Activated T-helper 17 cell treated with anti-CD3 and anti-CD28 coated beads, Interleukin-2, amount 50 U/mL, for 72 hours (primary cell): ENCODE measurements at regions not wholly inside any gene's neighbourhood (a gene's known extent, or its start where the extent isn't known, plus 50 kb on each side); places are given as distances from the start of the nearest gene placed in this dataset.

Source experiments
- ATAC-seq: fragments of 150-1000 bp; cut with Tn5 transposase; replicated peaks from 2 replicates; pipeline ENCODE4 v1.10.0; 2021; ENCODE audit warnings: mild to moderate bottlenecking, moderate library complexity
- H3K27ac Mint-ChIP-seq: one replicate; pipeline ENCODE4 v1.8.0; 2022; ENCODE audit warnings: mixed read lengths
- H3K27me3 Mint-ChIP-seq: one replicate; pipeline ENCODE4 v1.8.0; 2022; ENCODE audit warnings: mixed read lengths
- H3K36me3 Mint-ChIP-seq: one replicate; pipeline ENCODE4 v1.8.0; 2022; ENCODE audit warnings: low read depth, mild to moderate bottlenecking, mixed read lengths
- H3K4me1 Mint-ChIP-seq: one replicate; pipeline ENCODE4 v1.8.0; 2022; ENCODE audit warnings: mixed read lengths
- H3K4me3 Mint-ChIP-seq: one replicate; pipeline ENCODE4 v1.8.0; 2022; ENCODE audit warnings: mild to moderate bottlenecking, mixed read lengths
- H3K9me3 Mint-ChIP-seq: one replicate; pipeline ENCODE4 v1.8.0; 2022; ENCODE audit warnings: mixed read lengths

- Mint-ChIP-seq H3K27ac (no peak overlapping the region), H3K27me3 (peaks cover 14% of the 10 kb centered on the region)
Observed at GRCh38 chr1:221405146-221405545, 336.7 kb downstream of the DUSP10 start.

DNA sequence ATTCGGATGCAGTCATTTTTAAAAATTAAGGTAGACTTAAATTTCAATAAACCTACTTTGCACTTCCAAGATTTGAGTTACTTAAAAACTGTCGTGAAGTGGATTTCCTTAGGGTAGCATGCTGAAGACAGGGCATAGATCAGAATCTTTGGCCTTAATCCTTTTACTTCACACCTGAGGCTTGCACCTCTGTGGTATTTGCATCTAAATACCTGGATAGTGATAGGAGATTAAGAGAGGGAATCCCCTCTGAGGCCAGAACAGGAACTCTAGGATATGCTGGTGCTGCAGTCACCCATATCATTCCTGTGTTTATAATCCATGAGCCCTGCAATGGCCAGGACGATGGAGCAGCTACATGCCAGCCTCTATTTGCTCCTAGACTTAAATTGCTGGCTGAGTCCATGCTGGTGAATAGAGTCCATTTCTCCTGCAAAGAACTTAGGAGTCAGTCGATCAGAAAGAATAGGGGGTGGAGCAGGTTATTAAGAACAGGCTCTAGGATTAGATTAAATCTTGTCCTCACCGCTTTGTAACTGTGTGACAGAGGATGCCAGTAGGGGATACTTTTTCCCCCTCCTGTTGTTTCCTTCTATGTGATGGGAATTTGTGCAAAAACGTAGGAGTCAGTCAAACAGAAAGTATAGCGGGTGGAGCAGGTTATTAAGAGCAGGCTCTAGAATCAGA is 333.6 kb downstream of the DUSP10 start:
- H3K27me3 Mint-ChIP-seq, result peaks cover 21% of the 10 kb centered on the region
- H3K36me3 Mint-ChIP-seq, result no peaks in the 10 kb centered on the region
- no peak overlapping the region for H3K27ac Mint-ChIP-seq
- no peaks in the 10 kb centered on the region for H3K9me3 Mint-ChIP-seq
- H3K4me3 Mint-ChIP-seq, result no peak overlapping the region
- H3K4me1 Mint-ChIP-seq, result no peaks in the 10 kb centered on the region
- no peak for ATAC-seq

More at GRCh38 chr1:221405146-221405545, 336.7 kb downstream of the DUSP10 start:
- no peak for ATAC-seq
- no peak overlapping the region for H3K4me3 Mint-ChIP-seq
- no peaks in the 10 kb centered on the region for H3K36me3 Mint-ChIP-seq
- no peaks in the 10 kb centered on the region for H3K4me1 Mint-ChIP-seq
- no peaks in the 10 kb centered on the region for H3K9me3 Mint-ChIP-seq

GRCh38 chr1:221411283-221411682 is 330.6 kb downstream of the DUSP10 start:
- Mint-ChIP-seq H3K36me3 (no peaks in the 10 kb centered on the region), H3K4me1 (no peaks in the 10 kb centered on the region), H3K27ac (no peak overlapping the region), H3K27me3 (peaks cover 31% of the 10 kb centered on the region), H3K4me3 (no peak overlapping the region), H3K9me3 (no peaks in the 10 kb centered on the region)
- ATAC-seq, result no peak

GRCh38 chr1:221414772-221415539 is 326.9 kb downstream of the DUSP10 start:
- Mint-ChIP-seq H3K36me3 (no peaks in the 10 kb centered on the region), H3K27me3 (peaks cover 20% of the 10 kb centered on the region)
- ATAC-seq, result no peak

DNA sequence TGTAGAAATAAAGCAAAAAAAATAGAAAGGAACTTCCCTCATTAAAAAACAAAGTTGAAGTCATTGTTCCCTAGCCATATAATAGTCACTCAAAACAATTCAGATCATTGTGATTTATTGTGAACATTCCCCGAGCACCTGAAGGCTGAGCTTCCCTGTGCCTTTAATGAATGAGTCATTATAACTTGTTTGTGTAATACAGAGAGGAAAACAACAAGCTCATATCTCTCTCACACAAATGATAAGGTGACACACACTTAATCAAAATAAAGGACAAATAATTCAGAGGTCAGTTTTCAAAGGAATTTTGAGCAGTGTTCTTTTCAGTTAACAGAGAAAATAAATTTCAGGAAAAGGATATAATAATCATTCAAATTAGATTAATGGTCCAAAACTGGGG is 326.2 kb downstream of the DUSP10 start:
- Mint-ChIP-seq H3K9me3 (no peaks in the 10 kb centered on the region), H3K27me3 (peaks cover 15% of the 10 kb centered on the region), H3K36me3 (no peaks in the 10 kb centered on the region), H3K27ac (no peak overlapping the region), H3K4me1 (no peaks in the 10 kb centered on the region), H3K4me3 (no peak overlapping the region)
- no peak for ATAC-seq

More at GRCh38 chr1:221414772-221415539, 326.9 kb downstream of the DUSP10 start:
- no peak overlapping the region for H3K4me3 Mint-ChIP-seq
- no peak overlapping the region for H3K27ac Mint-ChIP-seq
- no peaks in the 10 kb centered on the region for H3K9me3 Mint-ChIP-seq
- H3K4me1 Mint-ChIP-seq, result no peaks in the 10 kb centered on the region

- no peak overlapping the region for H3K27ac Mint-ChIP-seq
- no peak overlapping the region for H3K4me3 Mint-ChIP-seq
- H3K9me3 Mint-ChIP-seq, result no peaks in the 10 kb centered on the region
- H3K27me3 Mint-ChIP-seq, result peaks cover 15% of the 10 kb centered on the region
- ATAC-seq, result no peak
- H3K36me3 Mint-ChIP-seq, result no peaks in the 10 kb centered on the region
- H3K4me1 Mint-ChIP-seq, result no peaks in the 10 kb centered on the region
Observed at GRCh38 chr1:221416142-221416541, 325.7 kb downstream of the DUSP10 start.

DNA sequence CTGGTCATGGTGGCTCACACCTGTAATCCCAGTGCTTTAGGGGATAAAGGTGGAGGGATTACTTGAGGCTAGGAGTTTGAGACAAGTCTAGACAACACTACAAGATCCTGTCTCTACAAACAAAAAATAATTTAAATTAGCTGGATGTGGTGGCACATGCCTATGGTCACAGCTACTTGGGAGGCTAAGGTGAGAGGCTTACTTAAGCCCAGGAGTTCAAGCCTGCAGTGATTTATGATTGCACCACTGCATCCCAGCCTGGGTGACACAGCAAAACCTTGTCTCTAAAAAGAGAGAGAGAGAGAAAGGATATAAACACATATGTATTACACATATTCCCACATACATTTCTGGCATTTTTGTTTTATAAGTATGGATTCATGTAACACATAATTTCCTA is 325.2 kb downstream of the DUSP10 start:
- ATAC-seq, result no peak
- Mint-ChIP-seq H3K36me3 (no peaks in the 10 kb centered on the region), H3K4me3 (no peak overlapping the region), H3K27ac (no peak overlapping the region), H3K27me3 (peaks cover 12% of the 10 kb centered on the region), H3K4me1 (no peaks in the 10 kb centered on the region), H3K9me3 (no peaks in the 10 kb centered on the region)

DNA sequence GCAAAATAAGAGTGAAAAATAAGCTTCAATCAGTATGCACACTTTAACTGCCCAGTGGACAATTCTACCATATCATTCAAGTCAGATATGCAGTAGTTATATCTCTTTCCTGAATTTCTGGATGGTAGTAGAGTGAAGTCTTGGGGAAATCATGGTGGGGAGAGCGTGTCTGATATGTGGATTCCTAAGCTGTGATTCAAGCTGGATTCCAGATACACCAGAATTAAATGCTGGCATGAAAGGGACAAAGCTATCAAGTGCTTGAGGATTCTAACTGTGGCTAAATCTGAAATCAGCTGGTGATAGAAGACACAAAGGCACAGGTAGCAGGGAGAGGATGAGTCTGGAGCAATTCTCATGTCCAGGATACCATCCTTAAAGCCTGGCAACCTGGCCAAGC is 323.5 kb downstream of the DUSP10 start:
- ATAC-seq, result no peak
- H3K4me3 Mint-ChIP-seq, result no peak overlapping the region
- H3K27ac Mint-ChIP-seq, result no peak overlapping the region
- H3K36me3 Mint-ChIP-seq, result no peaks in the 10 kb centered on the region
- no peaks in the 10 kb centered on the region for H3K9me3 Mint-ChIP-seq
- H3K27me3 Mint-ChIP-seq, result peaks cover 11% of the 10 kb centered on the region
- H3K4me1 Mint-ChIP-seq, result no peaks in the 10 kb centered on the region

DNA sequence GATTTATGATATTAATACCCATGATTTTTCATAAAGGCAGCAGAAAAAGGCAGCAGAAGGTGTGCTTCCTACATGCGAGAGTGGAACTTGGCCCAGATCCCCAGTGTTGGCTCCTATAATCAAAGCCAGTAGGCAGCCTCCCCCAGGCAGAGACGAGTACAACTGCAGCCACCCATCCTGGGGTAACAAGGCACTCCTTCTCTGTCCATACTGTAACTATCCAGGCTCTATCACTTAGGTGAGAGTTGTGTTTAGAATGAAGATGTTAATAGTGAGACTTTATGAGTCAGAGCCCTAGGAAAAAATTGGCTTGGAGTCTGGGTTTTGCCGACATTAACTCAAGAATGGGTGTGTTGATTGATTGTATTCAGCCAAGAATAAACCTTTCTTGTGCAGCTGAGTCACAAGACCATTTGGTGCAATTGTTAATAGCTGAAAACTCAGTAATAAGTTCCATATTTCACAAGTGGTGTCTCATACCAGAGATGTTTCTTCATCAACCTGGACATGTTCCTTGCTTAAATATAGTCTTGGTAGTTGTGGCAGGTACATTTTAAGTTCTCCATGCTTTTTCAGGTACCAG is 322.3 kb downstream of the DUSP10 start:
- H3K27ac Mint-ChIP-seq, result no peak overlapping the region
- no peak for ATAC-seq
- H3K27me3 Mint-ChIP-seq, result peaks cover 5% of the 10 kb centered on the region
- H3K36me3 Mint-ChIP-seq, result no peaks in the 10 kb centered on the region
- no peak overlapping the region for H3K4me3 Mint-ChIP-seq
- H3K4me1 Mint-ChIP-seq, result no peaks in the 10 kb centered on the region
- no peaks in the 10 kb centered on the region for H3K9me3 Mint-ChIP-seq

DNA sequence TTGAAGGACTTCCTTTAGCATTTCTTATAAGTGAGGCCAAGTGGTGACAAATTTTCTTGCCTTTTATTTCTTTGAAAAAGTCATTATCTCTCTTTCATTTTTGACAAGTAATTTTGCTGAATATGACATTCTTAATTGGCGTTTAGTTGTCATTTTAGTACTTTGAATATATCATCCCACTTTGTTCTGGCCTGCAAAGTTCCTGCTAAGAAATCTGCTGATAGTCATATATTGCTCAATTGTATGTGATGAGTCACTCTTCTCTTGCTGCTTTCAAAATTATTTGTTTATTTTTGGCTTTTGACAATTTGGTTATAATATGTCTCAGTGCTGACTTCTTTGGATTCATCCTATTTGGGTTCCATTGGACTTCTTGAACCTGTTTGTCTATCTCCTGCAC is 312.6 kb downstream of the DUSP10 start:
- Mint-ChIP-seq H3K4me1 (no peaks in the 10 kb centered on the region), H3K4me3 (no peak overlapping the region)
- ATAC-seq, result no peak

GRCh38 chr1:221430152-221430960 is 311.5 kb downstream of the DUSP10 start:
- H3K27me3 Mint-ChIP-seq, result peaks cover 15% of the 10 kb centered on the region
- H3K36me3 Mint-ChIP-seq, result no peaks in the 10 kb centered on the region
- peaks cover 7% of the 10 kb centered on the region for H3K9me3 Mint-ChIP-seq
- no peak overlapping the region for H3K4me3 Mint-ChIP-seq
- H3K4me1 Mint-ChIP-seq, result no peaks in the 10 kb centered on the region
- no peak overlapping the region for H3K27ac Mint-ChIP-seq
- ATAC-seq, result no peak

More for the DNA sequence above, 312.6 kb downstream of the DUSP10 start:
- Mint-ChIP-seq H3K9me3 (peaks cover 7% of the 10 kb centered on the region), H3K27ac (no peak overlapping the region), H3K36me3 (no peaks in the 10 kb centered on the region), H3K27me3 (peaks cover 15% of the 10 kb centered on the region)

GRCh38 chr1:221431068-221431651 is 310.7 kb downstream of the DUSP10 start:
- H3K36me3 Mint-ChIP-seq, result no peaks in the 10 kb centered on the region
- no peak overlapping the region for H3K27ac Mint-ChIP-seq
- ATAC-seq, result no peak
- H3K27me3 Mint-ChIP-seq, result peaks cover 15% of the 10 kb centered on the region
- peaks cover 6% of the 10 kb centered on the region for H3K9me3 Mint-ChIP-seq
- no peaks in the 10 kb centered on the region for H3K4me1 Mint-ChIP-seq
- H3K4me3 Mint-ChIP-seq, result no peak overlapping the region

- no peak overlapping the region for H3K4me3 Mint-ChIP-seq
- H3K36me3 Mint-ChIP-seq, result no peaks in the 10 kb centered on the region
- H3K27me3 Mint-ChIP-seq, result peaks cover 15% of the 10 kb centered on the region
- no peaks in the 10 kb centered on the region for H3K9me3 Mint-ChIP-seq
- no peak overlapping the region for H3K27ac Mint-ChIP-seq
- H3K4me1 Mint-ChIP-seq, result no peaks in the 10 kb centered on the region
- ATAC-seq, result no peak
Observed at GRCh38 chr1:221431961-221432360, 309.9 kb downstream of the DUSP10 start.

- H3K4me1 Mint-ChIP-seq, result peaks cover 14% of the 10 kb centered on the region
- peaks cover 9% of the 10 kb centered on the region for H3K27me3 Mint-ChIP-seq
- H3K9me3 Mint-ChIP-seq, result no peaks in the 10 kb centered on the region
- H3K36me3 Mint-ChIP-seq, result no peaks in the 10 kb centered on the region
- no peak for ATAC-seq
- no peak overlapping the region for H3K4me3 Mint-ChIP-seq
- H3K27ac Mint-ChIP-seq, result peak overlapping the region; percentile 34
Observed at GRCh38 chr1:221435504-221435904, 306.4 kb downstream of the DUSP10 start.
